Type B pancreatic cell (in vitro differentiated cells): ENCODE measurements at regions not wholly inside any gene's neighbourhood (a gene's known extent, or its start where the extent isn't known, plus 50 kb on each side); places are given as distances from the start of the nearest gene placed in this dataset.

Source experiments
- DNase-seq: peaks from one replicate; pipeline ENCODE4 v3.0.0; 2021; ENCODE audit warnings: mixed read lengths; ENCODE audit not compliant: unreplicated experiment; ENCODE audit errors: extremely low spot score
- H3K27ac Mint-ChIP-seq: 2 replicates; pipeline ENCODE4 v1.8.0; 2021; ENCODE audit warnings: mild to moderate bottlenecking, mixed read lengths
- H3K27me3 Mint-ChIP-seq: 2 replicates; pipeline ENCODE4 v1.8.0; 2021; ENCODE audit warnings: mixed read lengths
- H3K36me3 Mint-ChIP-seq: 2 replicates; pipeline ENCODE4 v1.8.0; 2021; ENCODE audit warnings: mixed read lengths
- H3K4me1 Mint-ChIP-seq: one replicate; pipeline ENCODE4 v1.8.0; 2021; ENCODE audit warnings: mixed read lengths; ENCODE audit not compliant: unreplicated experiment
- H3K4me3 Mint-ChIP-seq: 2 replicates; pipeline ENCODE4 v1.8.0; 2021; ENCODE audit warnings: mild to moderate bottlenecking, mixed read lengths
- H3K9me3 Mint-ChIP-seq: 2 replicates; pipeline ENCODE4 v1.8.0; 2021; ENCODE audit warnings: mixed read lengths
- TF ChIP-seq, protein P1 (sequence below): fragments of 200-600 bp; sonication (generic); conservative IDR thresholded peaks from 2 replicates; pipeline ENCODE4 v1.5.0; 2021; ENCODE audit warnings: antibody characterized with exemption, mild to moderate bottlenecking

DNA sequence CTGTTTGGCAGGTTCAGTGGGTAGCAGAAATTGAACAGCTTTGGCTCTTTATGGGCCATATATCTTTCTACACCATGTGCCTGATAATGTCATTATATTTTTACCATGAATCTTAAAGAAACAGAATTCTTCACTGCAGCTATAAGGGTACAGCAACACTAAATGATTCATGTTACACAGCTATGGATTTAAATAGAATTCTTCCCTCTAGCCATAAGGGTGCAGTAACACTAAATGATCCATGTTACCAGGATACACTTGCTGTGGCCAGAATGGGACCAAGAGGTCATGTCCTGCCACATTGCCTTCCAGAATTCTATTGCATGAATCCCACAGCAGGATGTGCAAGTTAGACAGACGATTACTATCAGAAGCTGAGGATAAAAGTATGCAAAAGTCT is 603.9 kb downstream of the FSCB start:
- no peaks in the 10 kb centered on the region for H3K9me3 Mint-ChIP-seq
- TF ChIP-seq, protein P1, sequence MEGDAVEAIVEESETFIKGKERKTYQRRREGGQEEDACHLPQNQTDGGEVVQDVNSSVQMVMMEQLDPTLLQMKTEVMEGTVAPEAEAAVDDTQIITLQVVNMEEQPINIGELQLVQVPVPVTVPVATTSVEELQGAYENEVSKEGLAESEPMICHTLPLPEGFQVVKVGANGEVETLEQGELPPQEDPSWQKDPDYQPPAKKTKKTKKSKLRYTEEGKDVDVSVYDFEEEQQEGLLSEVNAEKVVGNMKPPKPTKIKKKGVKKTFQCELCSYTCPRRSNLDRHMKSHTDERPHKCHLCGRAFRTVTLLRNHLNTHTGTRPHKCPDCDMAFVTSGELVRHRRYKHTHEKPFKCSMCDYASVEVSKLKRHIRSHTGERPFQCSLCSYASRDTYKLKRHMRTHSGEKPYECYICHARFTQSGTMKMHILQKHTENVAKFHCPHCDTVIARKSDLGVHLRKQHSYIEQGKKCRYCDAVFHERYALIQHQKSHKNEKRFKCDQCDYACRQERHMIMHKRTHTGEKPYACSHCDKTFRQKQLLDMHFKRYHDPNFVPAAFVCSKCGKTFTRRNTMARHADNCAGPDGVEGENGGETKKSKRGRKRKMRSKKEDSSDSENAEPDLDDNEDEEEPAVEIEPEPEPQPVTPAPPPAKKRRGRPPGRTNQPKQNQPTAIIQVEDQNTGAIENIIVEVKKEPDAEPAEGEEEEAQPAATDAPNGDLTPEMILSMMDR, result no peak
- H3K4me1 Mint-ChIP-seq, result no peaks in the 10 kb centered on the region
- H3K4me3 Mint-ChIP-seq, result no peak overlapping the region
- H3K27ac Mint-ChIP-seq, result no peak overlapping the region
- no peaks in the 10 kb centered on the region for H3K27me3 Mint-ChIP-seq
- H3K36me3 Mint-ChIP-seq, result no peaks in the 10 kb centered on the region
- no peak for DNase-seq

DNA sequence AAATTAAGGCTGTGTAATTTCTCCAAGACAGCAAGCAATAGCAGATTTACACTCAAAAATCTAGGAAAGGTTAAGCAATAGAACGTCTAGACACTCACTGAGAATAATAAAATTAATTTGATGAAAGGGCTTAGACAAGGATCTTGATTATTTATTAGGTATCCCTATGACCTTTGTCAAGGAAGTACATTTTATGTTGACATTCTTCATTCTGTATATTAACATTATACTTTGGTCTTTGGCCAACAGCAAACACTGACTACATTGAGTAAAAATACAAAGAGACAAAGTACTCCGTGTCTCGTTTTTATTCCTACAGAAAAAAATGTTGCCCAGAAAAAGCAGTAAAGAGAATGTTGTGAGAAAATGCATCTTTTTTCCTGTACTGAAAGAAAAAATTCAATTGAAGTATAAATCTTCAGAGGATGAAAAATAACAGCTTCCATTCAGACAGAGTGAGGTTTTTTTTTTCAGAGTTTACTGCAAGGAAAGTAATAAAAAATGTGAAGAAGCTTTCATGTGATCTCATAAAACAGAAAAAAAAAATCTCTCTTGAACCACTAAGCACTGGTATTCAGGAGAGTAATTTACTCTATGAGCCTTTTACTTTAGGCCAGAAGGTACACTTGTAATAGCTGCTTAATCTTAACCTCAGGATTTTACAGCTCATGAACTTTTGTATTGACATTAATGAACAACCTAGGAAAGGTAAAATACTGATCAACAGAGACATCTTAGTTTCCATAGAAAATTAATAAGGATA is 605.0 kb downstream of the FSCB start:
- no peak overlapping the region for H3K27ac Mint-ChIP-seq
- no peaks in the 10 kb centered on the region for H3K36me3 Mint-ChIP-seq
- TF ChIP-seq, protein P1, result no peak
- no peaks in the 10 kb centered on the region for H3K9me3 Mint-ChIP-seq
- DNase-seq, result no peak
- H3K4me1 Mint-ChIP-seq, result no peaks in the 10 kb centered on the region
- no peak overlapping the region for H3K4me3 Mint-ChIP-seq
- H3K27me3 Mint-ChIP-seq, result no peaks in the 10 kb centered on the region

DNA sequence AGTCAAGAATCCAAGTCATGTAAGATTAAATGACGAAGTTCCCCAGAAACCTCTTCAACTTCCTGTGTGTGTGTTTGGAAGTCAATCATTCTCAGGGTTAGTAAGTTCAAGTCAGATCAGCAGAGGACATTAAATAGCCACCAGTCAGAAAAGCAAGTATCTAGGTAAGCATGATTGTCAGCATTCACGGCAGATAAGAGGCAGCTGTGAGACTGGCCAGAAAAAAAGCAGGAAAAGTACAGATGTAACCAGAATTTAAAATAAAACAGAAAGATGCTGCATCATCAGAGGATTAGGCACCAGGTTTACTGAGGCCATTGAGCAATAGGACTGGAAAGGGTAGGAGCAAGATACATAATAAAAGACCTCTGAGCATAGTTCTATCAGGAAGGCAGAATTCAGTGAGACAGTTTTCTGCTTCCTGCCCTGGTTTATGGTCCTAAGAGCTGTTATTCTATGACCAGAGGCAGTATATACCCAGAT is 606.9 kb downstream of the FSCB start:
- H3K27ac Mint-ChIP-seq, result peak overlapping the region; percentile 31
- no peaks in the 10 kb centered on the region for H3K27me3 Mint-ChIP-seq
- no peak for DNase-seq
- no peaks in the 10 kb centered on the region for H3K9me3 Mint-ChIP-seq
- TF ChIP-seq, protein P1, result no peak
- H3K4me3 Mint-ChIP-seq, result no peak overlapping the region
- no peaks in the 10 kb centered on the region for H3K4me1 Mint-ChIP-seq
- no peaks in the 10 kb centered on the region for H3K36me3 Mint-ChIP-seq

DNA sequence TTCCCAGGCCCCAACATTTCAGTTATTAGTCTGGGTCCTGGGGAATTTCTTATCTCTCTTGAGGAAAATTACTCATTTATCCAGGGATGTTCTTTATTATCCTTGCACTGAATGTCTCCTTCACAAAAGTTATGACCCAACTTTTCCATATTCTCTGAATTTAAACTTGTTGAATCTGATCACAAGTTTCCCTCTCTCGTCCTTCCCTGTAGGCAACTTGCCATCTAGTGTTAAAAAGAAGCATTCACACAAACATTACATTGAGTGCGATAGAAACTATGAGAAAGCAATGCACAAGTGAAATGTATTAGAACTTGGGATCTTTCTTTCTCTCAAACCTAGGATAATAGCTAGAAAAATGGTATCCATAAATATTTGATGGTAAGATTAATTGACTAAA is 608.4 kb downstream of the FSCB start:
- Mint-ChIP-seq H3K27me3 (no peaks in the 10 kb centered on the region), H3K4me1 (no peaks in the 10 kb centered on the region), H3K9me3 (no peaks in the 10 kb centered on the region), H3K4me3 (no peak overlapping the region), H3K27ac (no peak overlapping the region), H3K36me3 (no peaks in the 10 kb centered on the region)
- TF ChIP-seq, protein P1, result peak; percentile 51
- DNase-seq, result no peak

DNA sequence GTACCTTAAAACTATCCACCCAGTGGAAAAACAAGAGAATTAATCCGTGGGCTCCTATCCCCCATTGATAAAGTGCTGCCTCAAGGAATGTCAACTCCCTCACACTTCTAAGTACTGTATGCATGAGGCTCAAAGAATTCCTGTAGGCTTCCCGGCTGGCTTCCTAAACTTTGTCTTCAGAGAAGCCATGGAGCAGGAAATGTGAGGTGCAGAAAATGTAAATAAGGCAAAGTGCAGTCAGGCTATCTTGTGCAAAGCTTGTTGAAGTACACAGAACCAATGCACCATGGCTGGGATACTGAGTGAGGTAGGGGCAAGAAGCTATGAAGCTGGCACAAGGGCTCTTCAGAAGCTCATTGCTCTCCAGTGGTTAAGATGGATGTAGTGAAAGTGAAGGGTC is 611.0 kb downstream of the FSCB start:
- Mint-ChIP-seq H3K27ac (no peak overlapping the region), H3K27me3 (no peaks in the 10 kb centered on the region), H3K4me1 (no peaks in the 10 kb centered on the region), H3K36me3 (no peaks in the 10 kb centered on the region), H3K4me3 (no peak overlapping the region), H3K9me3 (no peaks in the 10 kb centered on the region)
- TF ChIP-seq, protein P1, result no peak
- DNase-seq, result no peak
